WTC11 (cell line): ENCODE measurements at regions not wholly inside any gene's neighbourhood (a gene's known extent, or its start where the extent isn't known, plus 50 kb on each side); places are given as distances from the start of the nearest gene placed in this dataset.

ENCODE experiments used
- ESRRA ChIP-seq: sonication (generic); formaldehyde crosslinking; IDR thresholded peaks from 2 replicates; pipeline ENCODE4 v1.8.1; 2022; ENCODE audit warnings: mild to moderate bottlenecking, missing genetic modification reagents, borderline replicate concordance
- JUN ChIP-seq: sonication (generic); formaldehyde crosslinking; IDR thresholded peaks from 2 replicates; pipeline ENCODE4 v1.8.0; 2023; ENCODE audit warnings: mild to moderate bottlenecking, missing genetic modification reagents
- NFYB ChIP-seq: sonication (generic); formaldehyde crosslinking; conservative IDR thresholded peaks from 2 replicates; pipeline ENCODE4 v1.8.0; 2022; ENCODE audit warnings: low read depth, missing genetic modification reagents
- OVOL2 ChIP-seq: fragments of 250-450 bp; sonication (Bioruptor Pico); IDR thresholded peaks from 2 replicates; pipeline ENCODE4 v1.9.0; 2021; ENCODE audit warnings: mild to moderate bottlenecking, borderline replicate concordance
- SP1 ChIP-seq: sonication (generic); formaldehyde crosslinking; conservative IDR thresholded peaks from 2 replicates; pipeline ENCODE4 v1.8.1; 2022; ENCODE audit warnings: missing genetic modification reagents
- TF ChIP-seq, protein P1 (sequence below): fragments of 200-600 bp; IDR thresholded peaks from 2 replicates; pipeline ENCODE4 v1.8.0; 2022; ENCODE audit warnings: antibody characterized with exemption
- TF ChIP-seq, protein P2 (sequence below): sonication (generic); formaldehyde crosslinking; IDR thresholded peaks from 2 replicates; pipeline ENCODE4 v1.8.0; 2022; ENCODE audit warnings: mild to moderate bottlenecking, missing genetic modification reagents
- TF ChIP-seq, protein P3 (sequence below): sonication (generic); formaldehyde crosslinking; IDR thresholded peaks from 2 replicates; pipeline ENCODE4 v1.8.1; 2022; ENCODE audit warnings: mild to moderate bottlenecking, moderate library complexity, missing genetic modification reagents

DNA sequence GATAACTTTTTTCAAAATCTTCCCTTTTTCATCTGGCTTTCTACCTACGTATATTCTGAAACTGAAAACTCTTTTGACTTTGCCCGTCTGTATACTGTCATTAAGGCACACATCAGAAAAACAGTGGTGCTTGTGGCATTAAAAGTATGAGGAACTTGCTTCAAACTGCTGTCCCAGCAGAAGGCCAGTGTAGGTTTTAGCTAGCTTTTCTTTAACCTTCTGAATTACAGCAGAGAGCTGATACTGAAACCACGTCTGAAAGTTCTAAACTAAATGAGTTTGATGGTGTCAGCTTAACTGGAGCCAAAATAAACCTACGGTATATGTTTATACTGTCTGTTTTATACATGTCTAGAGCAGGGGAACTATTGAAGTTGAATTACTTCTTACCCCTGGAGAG lies 283.4 kb downstream of the TFEC start:
- no peak for TF ChIP-seq SP1 (CRISPR knock-in tag)
- no peak for TF ChIP-seq NFYB (CRISPR knock-in tag)
- TF ChIP-seq JUN (CRISPR knock-in tag) = no peak
- TF ChIP-seq, protein P1, sequence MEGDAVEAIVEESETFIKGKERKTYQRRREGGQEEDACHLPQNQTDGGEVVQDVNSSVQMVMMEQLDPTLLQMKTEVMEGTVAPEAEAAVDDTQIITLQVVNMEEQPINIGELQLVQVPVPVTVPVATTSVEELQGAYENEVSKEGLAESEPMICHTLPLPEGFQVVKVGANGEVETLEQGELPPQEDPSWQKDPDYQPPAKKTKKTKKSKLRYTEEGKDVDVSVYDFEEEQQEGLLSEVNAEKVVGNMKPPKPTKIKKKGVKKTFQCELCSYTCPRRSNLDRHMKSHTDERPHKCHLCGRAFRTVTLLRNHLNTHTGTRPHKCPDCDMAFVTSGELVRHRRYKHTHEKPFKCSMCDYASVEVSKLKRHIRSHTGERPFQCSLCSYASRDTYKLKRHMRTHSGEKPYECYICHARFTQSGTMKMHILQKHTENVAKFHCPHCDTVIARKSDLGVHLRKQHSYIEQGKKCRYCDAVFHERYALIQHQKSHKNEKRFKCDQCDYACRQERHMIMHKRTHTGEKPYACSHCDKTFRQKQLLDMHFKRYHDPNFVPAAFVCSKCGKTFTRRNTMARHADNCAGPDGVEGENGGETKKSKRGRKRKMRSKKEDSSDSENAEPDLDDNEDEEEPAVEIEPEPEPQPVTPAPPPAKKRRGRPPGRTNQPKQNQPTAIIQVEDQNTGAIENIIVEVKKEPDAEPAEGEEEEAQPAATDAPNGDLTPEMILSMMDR = no peak
- TF ChIP-seq, protein P2, sequence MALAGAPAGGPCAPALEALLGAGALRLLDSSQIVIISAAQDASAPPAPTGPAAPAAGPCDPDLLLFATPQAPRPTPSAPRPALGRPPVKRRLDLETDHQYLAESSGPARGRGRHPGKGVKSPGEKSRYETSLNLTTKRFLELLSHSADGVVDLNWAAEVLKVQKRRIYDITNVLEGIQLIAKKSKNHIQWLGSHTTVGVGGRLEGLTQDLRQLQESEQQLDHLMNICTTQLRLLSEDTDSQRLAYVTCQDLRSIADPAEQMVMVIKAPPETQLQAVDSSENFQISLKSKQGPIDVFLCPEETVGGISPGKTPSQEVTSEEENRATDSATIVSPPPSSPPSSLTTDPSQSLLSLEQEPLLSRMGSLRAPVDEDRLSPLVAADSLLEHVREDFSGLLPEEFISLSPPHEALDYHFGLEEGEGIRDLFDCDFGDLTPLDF = no peak
- no peak for TF ChIP-seq OVOL2 (CRISPR knock-in tag)
- TF ChIP-seq, protein P3, sequence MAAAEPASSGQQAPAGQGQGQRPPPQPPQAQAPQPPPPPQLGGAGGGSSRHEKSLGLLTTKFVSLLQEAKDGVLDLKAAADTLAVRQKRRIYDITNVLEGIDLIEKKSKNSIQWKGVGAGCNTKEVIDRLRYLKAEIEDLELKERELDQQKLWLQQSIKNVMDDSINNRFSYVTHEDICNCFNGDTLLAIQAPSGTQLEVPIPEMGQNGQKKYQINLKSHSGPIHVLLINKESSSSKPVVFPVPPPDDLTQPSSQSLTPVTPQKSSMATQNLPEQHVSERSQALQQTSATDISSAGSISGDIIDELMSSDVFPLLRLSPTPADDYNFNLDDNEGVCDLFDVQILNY = no peak
- no peak for TF ChIP-seq ESRRA (CRISPR knock-in tag)
